Femur (tissue), 1 donor: ENCODE measurements at regions not wholly inside any gene's neighbourhood (a gene's known extent, or its start where the extent isn't known, plus 50 kb on each side); places are given as distances from the start of the nearest gene placed in this dataset.
"Not testable (repeated sequence)": the region's sequence is repeated elsewhere in the genome, so short reads cannot be mapped to it uniquely, and the experiment has no call there.

Source experiments
- DNase-seq: peaks from one replicate; pipeline ENCODE4 v3.0.0-alpha.2; 2017

DNA sequence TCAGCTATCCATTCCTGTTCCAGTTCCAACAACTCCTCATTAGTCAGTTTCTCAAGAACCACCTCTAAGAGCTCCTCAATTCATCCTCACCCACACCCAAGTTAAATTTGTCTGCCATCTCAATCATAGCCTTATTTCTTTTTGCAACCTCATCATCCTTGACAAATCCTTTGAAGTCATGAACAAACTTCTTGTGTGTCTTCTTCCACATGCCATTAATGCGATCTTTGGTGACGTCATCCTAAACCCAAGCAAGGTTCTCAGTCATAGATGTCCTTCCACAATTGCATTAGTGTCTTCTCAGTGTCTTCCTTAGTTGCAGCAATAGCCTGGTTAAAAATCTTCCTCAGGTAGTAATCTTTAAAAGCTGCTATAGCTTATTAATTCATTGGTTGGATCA, 71.2 kb upstream of the FSIP2 start:
- DNase-seq = no peak

- no peak for DNase-seq
Measured at GRCh38 chr2:185668710-185669109, 69.9 kb upstream of the FSIP2 start.

DNA sequence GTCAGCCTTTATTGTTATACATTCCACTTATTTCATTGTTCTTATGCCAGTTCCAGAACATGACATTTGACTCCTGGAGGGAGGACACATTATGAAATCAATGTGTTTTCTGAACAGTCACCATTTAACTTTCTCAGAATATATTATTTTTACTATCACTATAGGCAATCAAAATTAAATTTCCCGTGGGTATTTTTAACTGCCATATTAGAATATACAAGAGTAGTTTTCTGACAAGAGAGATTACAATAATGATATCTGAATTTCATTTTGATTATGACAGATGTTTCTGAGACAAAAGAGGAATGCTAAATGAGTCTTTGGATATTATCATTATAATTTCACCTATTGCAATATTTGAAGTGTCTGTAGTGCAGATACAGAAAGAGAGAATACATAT, 64.4 kb upstream of the FSIP2 start:
- DNase-seq = no peak

- DNase-seq = no peak
Measured at GRCh38 chr2:185676316-185676715, 62.3 kb upstream of the FSIP2 start.

GRCh38 chr2:185687001-185687400, 51.6 kb upstream of the FSIP2 start:
- DNase-seq = not testable (repeated sequence)

GRCh38 chr2:185687967-185688366, 50.6 kb upstream of the FSIP2 start:
- no peak for DNase-seq
